Right renal pelvis (tissue), 4 donors: ENCODE measurements at regions not wholly inside any gene's neighbourhood (a gene's known extent, or its start where the extent isn't known, plus 50 kb on each side); places are given as distances from the start of the nearest gene placed in this dataset.

Experiments used
- DNase-seq, 4 donors: peaks; one replicate each; pipeline ENCODE4 v3.0.0-alpha.2; 2013; ENCODE audit warnings: low read depth in 4 of 4, low spot score in 3 of 4, missing footprints in 1 of 4

DNA sequence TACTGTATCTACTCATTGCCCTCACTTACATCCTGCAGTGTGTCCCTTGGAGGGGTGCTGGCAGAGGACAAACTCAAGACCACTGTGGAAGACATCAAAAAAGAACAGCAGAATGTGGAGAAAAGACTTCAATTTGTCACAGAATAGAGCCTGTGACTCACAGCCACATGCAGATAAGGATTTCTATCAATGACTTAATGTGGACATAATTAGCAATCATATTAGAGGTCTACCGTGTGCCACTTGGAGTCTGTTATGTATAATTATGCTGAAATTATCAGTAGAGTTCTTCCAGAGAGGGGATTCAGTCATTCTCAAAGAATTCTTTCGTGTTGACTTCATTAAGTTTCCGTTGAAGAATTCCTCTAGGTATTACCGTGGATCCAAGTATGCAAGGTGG lies 473.5 kb downstream of the MIAT start:
- DNase-seq: no peak

DNA sequence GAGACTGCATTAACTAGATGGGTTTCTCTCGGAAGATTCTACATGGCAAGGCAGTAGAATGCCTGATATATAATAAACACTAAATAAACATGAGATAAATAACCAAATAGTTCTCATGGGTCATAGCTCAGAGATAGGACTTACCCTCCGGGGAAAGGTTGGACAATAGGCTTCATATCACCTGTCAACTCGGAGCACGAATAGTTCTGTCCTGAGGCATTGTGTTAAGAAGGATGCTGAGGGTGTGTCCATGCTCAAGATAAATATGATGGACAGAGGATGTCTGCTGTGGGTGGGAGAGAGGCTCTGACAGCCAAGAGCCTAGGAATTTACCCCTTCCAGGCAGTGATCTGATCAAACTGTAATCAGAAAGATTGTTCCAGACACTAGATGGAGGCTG lies 474.0 kb downstream of the MIAT start:
- no peak for DNase-seq

DNA sequence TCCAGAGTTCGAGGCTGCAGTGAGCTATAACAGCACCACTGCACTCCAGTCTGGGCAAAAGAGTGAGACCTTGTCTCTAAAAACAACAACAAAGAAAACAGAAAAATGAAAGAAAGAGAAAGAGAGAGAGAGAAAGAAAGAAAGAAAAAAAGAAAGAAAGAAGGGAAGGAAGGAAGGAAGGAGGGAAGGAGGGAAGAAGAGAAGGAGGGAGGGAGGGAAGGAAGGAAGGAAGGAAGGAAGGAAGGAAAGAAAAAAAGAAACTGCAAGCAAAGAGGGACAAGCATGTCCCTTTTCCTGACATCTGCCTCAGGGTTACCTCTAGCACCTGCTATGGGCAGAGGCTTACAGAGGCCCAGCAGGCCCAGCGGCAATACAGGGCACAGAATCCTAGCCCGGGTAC lies 475.0 kb downstream of the MIAT start:
- no peak for DNase-seq

DNA sequence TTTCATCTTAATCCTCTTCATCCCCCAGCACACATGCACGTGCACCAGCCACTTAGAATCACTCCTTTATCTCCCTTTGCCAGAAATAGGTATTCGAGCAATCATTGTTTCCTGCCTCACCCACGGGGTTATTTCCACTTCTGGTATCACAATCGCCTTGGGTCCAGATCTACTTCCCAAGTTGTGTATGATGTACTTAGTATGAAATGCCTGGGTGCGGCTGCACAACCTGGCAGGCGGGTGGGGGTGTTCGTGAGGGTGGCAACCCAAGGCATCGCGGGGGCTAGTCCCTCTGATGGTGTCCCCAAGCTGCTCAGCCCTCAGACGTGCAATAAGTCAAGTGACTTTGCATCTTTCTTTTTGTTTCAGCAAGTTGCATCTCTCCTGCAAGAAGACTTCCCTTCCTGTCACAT lies 475.6 kb downstream of the MIAT start:
- no peak for DNase-seq

DNA sequence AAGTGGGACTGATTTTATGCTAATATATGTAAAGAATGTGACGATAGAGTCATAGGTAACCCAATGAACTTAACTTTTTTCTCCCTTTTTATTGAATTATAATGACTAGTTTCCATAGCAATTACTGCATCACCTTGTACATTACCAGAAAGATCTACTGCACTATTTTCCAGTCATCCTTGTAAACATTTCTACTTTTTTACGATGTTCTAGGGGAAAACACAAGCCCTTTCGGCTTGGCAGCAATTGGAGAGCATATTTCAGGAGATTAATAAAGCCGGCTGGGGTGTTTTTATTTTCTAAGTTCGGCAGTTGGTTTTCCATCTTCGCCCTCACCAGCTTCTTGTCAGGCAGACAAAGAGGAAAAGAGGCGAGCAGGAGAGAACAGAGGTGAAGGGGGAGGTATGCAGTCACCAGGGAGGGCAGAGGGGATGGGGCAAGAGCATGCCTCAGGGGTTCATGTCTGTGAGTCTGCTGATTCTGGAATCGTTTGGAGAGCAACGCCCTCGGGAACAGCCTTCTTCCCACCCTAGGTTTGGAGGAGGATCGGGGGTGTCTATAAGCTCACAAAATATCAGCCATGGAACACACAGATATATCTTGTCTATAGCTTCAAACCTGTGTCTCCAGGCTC lies 476.4 kb downstream of the MIAT start:
- DNase-seq: no peak

DNA sequence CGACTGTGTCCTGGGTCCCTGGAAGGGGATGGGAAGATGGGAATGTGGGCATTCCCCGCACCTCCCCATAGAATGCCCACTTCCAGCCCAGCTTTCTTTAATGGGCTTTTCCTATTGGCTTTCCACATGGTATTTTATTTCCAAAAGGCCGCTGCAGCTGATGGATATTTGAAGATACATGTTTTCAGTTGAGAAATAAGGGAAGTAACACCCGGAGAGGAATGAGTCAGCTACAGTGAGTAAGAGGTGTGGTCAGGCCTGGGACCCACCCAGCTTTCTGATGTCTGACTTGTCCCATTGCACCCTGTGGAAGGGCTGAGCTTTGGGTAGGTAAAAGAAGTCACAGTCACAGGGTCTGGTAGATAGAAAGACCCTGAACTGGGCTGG lies 476.9 kb downstream of the MIAT start:
- DNase-seq: no peak

DNA sequence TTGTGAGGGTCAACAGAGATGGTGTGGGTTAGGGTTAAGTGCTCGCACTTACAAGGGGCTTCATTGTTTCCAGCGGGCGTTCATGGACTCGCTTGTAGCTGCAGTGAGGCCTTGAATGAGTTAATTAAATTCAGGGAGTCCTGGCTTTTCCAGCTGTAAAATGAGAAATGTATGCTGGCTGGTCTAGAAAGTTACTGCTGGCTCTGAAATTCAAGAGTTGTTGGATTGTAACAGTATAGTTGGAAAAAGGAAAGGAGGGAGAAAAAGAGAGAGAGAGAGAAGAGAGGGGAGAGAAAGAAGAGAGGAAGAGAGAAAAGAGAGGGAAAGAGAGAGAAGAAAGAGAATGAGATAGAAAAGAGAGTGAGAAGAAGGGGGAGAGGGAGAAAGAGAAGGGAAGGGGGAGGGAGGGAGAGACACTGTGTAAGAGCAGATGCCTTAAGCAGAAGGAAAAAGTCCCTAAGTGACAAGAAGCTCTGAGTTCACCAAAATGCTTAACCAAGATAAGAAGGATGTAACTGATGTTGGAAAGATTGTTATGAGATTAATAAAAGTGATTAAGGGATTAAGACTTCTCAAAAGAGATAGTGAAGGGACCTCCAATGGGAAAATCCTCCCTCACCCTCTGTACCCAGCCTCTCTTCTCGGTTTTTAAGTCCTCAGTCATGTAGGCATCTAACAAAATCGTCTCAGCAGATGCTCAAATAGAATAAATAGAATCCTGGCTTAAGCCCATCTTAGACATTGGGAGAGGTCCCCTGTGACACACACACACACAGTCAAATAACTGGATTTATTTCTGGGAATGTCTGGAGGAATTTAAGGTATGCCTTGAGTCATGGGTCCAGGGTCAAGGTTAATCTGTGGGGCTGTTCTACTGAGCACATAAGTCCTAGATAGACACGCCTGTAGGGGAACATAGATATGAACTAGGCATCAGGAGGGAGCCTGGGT lies 477.9 kb downstream of the MIAT start:
- no peak for DNase-seq

DNA sequence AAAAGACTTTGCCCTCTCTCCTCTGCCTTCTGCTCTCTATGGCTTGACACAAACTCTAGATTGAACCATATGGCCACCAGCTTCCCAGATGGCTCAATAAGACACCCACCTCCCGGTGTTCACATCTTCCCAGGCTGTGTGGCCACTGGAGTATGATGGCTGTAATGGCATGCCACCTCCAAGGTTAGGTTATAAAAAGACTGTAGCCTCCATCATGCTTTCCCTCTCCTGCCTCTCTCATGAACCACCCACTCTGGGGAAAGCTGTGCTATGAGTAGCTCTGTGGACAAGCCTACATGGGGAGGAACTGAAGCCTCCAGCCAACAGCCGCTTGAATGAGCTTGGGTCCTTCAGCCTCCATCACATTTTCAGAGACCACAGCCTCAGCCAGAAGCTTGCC lies 479.2 kb downstream of the MIAT start:
- no peak for DNase-seq

DNA sequence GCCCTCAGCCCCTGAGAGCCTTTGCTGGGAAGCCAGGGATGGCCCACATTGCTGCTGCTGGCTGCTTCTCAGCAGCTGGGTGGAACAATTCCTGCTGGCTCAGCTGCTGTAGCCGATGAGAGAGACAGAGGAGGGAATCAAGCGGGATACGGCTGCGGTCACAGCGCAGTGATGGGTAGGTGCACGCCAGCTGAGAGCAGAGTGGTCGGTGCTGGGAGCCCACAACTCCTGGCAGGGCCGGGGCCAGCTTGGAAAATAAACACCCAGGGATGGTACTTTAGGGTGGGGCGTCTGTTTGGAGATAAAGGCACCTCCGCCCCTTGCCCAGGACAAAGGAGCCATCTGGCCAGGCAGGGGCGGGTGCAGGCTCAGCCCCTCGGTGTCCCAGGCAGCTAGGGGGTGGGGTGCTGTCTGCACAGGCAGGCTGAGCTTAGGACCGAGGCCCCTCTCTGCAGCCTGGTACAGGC lies 480.5 kb downstream of the MIAT start:
- no peak for DNase-seq

DNA sequence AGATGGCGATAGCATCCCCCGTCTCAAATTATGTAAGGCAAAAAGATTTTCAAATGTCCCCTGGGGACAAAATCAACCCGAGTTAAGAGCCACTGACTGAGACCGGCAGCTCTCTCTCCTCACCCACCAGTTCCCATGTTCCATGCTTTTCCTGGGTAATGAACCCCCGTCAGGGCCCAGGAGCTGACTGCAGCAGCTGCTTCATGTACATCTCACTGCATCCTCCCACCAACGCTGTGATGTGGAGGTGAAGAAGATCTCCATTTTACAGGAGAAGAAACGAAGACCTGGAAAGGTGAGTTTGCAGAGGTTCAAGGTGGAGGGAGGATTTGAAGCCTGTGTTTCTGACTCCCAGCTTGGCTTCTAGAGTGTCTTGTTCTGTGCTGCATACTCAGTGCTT lies 481.1 kb downstream of the MIAT start:
- no peak for DNase-seq

DNA sequence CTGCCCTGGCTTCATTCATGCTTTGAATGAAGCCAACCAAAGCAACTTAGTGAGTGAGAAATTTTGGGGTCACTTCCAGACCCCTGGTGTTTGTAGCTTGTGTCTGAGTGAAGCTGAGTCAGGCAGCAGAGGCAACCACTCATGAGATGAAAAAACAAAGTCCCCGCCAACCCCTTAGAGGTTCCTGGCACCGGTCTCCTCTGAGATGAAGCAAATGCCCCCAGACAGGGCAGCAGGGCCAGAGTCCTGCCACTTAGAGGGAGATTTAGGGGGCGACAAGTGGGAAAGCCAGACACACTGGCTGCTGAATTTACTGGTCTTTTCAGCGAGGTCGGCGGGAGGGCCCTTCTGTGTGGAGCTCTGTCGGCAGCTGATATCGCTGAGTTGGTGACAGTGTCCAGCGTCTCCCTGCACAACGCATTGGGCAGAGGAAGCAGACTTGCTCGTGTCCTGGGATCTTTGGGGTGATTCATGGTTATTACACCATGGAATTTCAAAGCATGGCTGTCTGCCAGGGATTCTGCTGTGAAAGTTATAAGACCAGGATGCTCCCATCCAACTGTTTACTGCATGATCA lies 482.6 kb downstream of the MIAT start:
- DNase-seq: no peak

DNA sequence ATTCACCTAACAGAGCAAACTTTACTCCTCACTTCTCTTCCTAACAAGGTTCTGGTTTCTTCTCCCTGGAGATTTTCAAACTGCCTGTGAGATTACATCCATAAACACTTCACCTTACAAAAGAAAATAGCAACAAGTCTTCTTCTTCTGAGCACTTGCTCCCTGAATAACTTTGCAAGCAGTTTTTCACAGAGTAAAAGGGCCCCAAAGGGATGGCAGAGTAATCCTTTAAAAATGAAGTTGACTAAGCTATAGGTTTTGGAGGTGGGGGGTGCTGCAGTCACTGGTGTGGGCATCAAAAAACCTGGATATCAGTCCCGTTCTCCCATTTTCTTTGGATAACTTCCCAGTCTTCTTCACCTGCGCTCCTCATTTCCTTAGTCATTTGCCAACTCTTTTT lies 484.9 kb downstream of the MIAT start:
- DNase-seq: no peak

DNA sequence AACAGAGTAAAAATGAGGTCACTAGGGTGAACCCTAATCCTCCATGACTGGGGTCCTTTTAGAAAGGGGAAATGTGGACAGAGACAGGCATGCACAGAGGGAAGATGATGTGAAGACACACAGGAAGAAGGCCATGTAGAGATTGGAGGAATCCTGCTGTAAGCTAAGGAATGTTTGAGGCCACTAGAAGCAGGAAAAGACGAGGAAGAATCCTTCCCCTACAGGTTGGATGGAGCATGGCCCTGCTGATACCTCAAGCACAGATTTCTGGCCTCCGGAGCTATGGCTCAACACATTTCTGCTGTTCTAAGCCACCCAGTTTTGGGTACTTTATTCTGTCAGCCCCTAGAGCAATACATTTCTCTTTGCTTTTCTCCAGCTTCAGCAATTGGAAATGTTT lies 486.9 kb downstream of the MIAT start:
- no peak for DNase-seq

DNA sequence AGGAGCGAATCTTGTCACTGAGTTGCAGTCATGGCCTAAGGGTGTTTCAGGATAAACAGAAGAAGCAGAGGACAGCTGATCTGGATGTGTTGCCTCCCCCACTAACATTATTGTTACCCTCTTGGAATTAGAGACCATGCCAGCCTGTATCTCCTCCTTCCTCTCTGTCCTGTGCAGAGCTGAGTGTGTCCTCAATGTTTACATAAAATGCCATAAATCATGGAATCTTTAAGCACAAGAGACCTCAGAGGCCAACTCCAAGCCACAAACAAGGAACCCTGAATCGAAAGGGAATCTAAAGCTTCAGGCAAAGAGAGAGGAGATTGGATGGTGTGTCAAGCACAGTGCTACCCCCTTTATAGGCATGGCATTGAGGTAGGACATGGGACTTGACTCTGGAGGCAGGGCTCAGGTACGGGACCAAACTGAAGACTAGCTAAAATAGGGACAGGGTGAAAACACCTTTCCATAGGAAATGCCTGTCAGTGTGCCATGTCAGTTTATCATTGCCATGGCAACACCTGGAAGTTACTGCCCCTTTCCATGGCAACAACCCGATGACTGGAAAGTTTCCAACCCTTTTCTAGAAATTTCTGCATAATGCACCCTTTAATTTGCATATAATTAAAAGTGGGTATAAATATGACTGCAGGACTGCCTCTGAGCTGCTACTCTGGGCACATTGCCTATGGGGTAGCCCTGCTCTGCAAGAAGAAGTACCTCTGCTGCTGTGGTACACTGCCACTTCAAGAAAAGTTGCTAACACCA lies 489.7 kb downstream of the MIAT start:
- no peak for DNase-seq

DNA sequence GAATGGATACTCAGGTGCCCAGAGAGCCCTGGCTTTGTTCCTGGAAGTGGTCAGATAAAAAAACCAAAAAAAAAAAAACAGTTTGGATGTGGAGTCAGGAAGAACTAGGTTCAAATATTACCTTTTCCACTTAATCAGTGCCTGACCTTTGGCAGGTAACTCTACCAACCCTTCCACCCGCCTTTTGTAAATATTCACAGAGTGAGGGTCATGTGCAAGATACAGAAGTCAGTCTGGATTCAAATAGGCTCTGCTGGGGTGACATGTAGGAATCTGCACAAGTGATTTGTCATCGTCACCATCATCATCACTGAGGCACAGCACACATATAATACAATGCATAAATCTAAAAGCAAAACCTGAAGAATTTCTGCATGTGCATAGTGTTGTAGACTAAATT lies 490.7 kb downstream of the MIAT start:
- DNase-seq: no peak

DNA sequence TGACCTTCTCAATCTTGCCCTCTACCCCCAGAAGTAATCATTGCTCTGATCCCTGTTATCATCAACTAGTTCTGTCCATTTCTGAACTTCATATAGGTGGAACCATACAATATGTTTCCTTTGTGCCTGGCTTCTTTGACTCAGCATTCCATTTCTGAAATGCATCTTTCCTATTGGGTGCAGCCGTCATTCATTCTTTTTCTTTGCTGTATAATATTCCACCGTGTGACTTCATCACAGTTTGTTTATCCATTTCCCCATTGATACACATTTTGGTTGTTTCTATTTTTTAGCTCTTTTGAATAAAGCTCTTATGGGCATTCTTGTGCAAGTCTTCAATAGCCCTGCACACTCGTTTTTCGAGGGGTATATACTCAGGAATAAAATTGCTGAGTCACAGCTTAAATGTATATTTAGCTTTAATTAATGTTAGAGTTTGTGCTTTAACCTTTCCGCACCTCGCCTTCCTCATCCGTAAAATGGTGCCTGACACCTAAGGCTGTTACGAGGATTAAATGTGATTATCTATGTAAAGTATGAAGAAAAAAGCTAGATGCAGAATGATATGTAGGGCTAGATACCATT lies 491.6 kb downstream of the MIAT start:
- no peak for DNase-seq

DNA sequence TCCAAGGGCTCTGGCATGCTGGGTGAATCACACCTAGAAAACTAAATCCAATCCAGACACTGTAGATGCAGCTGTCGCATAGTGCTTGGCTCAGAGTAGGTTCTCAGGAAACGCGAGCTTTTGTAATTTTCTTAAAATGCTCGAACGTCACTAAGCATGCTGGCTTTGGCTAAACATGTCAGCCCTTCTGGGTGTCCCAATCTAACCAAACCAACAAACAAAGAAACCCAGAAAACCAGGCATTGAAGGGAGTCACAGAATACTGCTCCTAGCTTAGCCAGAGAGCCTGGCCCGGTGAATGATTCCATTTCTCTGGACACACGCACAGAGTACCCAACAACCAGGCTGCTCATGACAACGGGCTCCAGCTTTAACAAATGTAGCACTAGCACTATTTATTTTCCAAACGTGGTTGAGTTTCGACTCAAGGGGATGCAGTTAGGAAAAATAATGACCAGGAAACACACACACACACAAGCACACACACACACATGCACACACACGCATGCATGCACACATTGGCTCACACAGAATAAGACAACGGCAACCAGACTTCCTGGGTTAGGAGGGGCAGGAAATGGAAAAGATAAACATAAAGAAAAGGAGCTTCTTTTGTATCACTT lies 492.6 kb downstream of the MIAT start:
- DNase-seq: no peak

DNA sequence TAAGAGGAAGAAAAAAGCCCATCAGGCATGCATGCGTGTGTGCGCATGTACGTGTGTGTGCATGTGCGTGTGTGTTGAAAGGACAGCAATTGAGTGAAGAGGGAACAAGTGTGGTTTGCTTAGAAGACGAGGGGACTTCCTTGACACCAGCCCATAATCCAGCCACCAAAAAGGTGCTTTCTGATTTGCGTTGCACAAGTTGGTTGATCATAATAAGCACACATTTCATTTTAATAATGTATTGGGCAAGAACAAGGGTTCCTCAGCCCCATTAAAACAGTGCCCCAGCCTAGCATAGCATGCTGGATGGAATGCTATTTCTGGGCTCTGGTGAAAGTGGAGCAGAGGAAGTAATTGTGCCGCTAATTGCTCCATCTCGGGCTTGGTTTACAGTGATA lies 493.2 kb downstream of the MIAT start:
- DNase-seq: no peak

DNA sequence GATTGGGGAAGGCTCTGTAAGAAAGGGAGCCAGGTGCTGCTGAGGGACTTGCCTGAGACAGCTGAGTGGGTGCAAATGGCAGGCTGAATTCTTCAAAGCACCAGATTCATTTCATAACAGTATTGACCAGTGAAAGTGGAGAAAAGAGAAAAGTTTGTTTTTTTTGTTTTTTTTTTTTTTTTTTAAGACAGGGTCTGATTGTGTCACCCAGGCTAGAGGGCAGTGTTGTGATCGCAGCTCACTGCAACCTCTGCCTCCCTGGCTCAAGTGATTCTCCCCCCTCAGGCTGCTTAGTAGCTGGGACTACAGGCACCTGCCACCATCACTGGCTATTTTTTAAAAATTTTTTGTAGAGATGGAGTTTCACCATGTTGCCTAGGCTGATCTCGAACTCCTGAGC lies 494.0 kb downstream of the MIAT start:
- no peak for DNase-seq

DNA sequence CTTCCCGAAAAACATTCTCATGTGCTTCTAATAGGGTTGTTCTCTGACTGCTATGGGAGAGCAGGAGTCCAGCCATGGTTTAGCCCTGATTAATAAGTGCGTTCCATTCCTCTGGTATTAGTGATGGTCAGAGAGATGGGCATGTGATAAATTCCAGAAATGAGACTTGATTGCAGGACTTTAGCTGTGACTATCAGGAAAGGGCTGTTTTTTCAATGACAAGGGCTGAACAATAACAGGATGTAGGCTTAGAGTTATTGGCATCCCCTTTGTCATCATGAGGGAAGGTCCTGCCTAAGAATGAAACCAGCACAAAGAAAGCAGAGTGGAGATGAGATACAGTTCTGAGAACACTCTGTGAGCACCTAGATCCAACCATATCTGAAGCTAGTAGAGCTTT lies 494.6 kb downstream of the MIAT start:
- DNase-seq: no peak
